Tibial artery (tissue), 4 donors: ENCODE measurements at regions not wholly inside any gene's neighbourhood (a gene's known extent, or its start where the extent isn't known, plus 50 kb on each side); places are given as distances from the start of the nearest gene placed in this dataset.

Experiments
- DNase-seq, 2 donors: peaks; one replicate each; pipeline ENCODE4 v3.0.0-alpha.2; 2019
- H3K27ac ChIP-seq, 2 donors: fragments of 200-600 bp; sonication (generic) in 1 of 2; 1 replicate in 1 of 2; 2 replicates in 1 of 2; pipeline ENCODE4 v1.5.1; 2018 to 2019; ENCODE audit warnings: mild to moderate bottlenecking in 1 of 2
- H3K27me3 ChIP-seq, 2 donors: fragments of 200-600 bp; sonication (generic) in 1 of 2; one replicate each; pipeline versions ENCODE4 v1.5.1 to v1.6.0; 2016 to 2019
- H3K36me3 ChIP-seq, 3 donors: fragments of 200-600 bp; sonication (generic) in 2 of 3; one replicate each; pipeline ENCODE4 v1.5.1; 2016 to 2019; ENCODE audit warnings: mild to moderate bottlenecking in 2 of 3
- H3K4me1 ChIP-seq, 4 donors: fragments of 200-600 bp; sonication (generic) in 2 of 4; 1 replicate in 3 of 4; 2 replicates in 1 of 4; pipeline ENCODE4 v1.5.1; 2016 to 2019
- H3K4me3 ChIP-seq, 2 donors: fragments of 200-600 bp; sonication (generic) in 1 of 2; 1 replicate in 1 of 2; 2 replicates in 1 of 2; pipeline ENCODE4 v1.5.1; 2018 to 2019; ENCODE audit warnings: mild to moderate bottlenecking in 2 of 2
- H3K9me3 ChIP-seq, 3 donors: fragments of 200-600 bp; sonication (generic) in 1 of 3; one replicate each; pipeline ENCODE4 v1.5.1; 2016 to 2019
- intact Hi-C: fragments of 100-400 bp; cut with DNase I; formaldehyde crosslinking; loops from one replicate; pipeline ENCODE4 v1.15.0; 2023; ENCODE audit warnings: low total_unique reads
- TF ChIP-seq, protein P1 (sequence below), 2 experiments: fragments of 200-600 bp in 1 of 2; fragments of 450-650 bp in 1 of 2; IDR thresholded peaks; one replicate each; pipeline ENCODE4 v1.5.1; 2017 to 2019; ENCODE audit warnings: antibody characterized with exemption in 2 of 2, mild to moderate bottlenecking in 1 of 2, moderate library complexity in 1 of 2

DNA sequence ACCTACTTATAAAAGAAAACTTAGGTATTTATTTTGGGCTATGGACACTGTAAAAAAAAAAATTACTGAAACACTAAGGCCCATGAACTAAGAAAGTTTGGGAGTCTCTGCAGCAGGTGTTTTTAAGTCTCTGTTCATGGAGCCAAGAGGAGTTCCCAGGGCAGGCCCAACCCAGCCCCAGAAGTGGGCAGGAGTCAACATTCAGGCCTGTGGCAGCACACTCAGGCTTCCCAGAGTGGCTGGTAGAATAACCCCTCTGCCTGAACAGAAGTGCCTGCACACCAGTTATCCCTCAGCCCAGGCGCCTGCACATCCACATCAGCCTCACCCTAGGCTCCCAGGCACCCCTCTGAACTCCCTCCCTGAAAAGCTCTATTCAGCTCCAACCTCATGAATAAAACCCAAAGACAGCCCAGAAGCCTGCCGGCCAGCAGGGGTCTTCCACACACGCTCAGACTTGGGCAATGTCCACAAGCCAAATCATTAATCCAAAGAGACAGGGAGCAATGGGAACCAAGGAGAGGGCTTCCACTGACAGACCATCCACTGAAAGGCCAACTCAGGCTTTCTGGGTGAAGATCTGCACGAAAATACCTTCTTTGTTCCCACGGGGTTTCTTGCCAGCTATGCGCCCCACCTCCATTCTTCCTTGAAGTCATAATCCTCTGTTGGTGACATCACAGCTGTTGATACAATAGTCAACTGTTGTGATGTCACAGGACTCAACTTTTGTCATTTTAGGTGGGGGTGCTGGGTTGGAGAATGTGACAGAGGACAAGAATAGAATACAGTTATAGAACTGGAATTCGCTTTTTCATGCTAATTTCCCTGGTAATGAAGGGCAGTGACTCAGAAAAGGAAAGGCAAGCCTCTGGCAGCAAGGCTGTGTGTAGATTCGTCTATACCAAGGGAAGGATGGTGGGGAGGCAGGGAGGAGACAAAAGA is 83.7 kb downstream of the RPL27A start:
- no peaks in the 10 kb centered on the region for H3K27me3 ChIP-seq
- TF ChIP-seq, protein P1, sequence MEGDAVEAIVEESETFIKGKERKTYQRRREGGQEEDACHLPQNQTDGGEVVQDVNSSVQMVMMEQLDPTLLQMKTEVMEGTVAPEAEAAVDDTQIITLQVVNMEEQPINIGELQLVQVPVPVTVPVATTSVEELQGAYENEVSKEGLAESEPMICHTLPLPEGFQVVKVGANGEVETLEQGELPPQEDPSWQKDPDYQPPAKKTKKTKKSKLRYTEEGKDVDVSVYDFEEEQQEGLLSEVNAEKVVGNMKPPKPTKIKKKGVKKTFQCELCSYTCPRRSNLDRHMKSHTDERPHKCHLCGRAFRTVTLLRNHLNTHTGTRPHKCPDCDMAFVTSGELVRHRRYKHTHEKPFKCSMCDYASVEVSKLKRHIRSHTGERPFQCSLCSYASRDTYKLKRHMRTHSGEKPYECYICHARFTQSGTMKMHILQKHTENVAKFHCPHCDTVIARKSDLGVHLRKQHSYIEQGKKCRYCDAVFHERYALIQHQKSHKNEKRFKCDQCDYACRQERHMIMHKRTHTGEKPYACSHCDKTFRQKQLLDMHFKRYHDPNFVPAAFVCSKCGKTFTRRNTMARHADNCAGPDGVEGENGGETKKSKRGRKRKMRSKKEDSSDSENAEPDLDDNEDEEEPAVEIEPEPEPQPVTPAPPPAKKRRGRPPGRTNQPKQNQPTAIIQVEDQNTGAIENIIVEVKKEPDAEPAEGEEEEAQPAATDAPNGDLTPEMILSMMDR (IDR thresholded peaks at IDR 0.05), result no peak
- intact Hi-C loops, result loop anchor here (10.0 kb wide), 1 partner anchor 62 kb away; no protein-coding TSS in a partner anchor
- no peaks in the 10 kb centered on the region for H3K36me3 ChIP-seq
- peak overlapping the region; percentile 62 to 84 for H3K27ac ChIP-seq
- H3K4me1 ChIP-seq, result peaks cover 0 to 80% (median 42%) of the 10 kb centered on the region in 4 donors
- H3K4me3 ChIP-seq, result no peak overlapping the region
- DNase-seq, result no peak
- no peaks in the 10 kb centered on the region for H3K9me3 ChIP-seq

DNA sequence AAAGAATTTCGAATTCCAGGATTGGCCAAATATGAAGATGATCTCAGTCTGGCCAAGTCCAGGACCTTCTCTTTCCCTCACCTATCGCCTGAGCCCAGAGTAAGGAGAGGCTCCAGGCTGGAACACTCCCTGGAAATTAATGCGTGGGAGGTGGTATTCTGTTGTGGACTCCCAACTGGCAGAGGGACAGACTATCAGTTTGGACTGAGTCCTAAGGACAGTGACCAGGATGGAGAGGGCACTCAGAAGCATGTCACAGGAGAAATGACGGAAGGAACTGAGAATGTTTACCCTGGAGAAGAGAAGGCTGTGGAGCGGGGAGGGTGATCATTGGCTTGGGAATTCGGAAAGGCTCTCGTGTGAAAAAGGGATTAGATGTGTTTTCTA is 84.4 kb downstream of the RPL27A start:
- no peak overlapping the region for H3K4me3 ChIP-seq
- TF ChIP-seq, protein P1 (IDR thresholded peaks at IDR 0.05), result no peak
- no peak for DNase-seq
- no peaks in the 10 kb centered on the region for H3K9me3 ChIP-seq
- no peaks in the 10 kb centered on the region for H3K27me3 ChIP-seq
- H3K36me3 ChIP-seq, result no peaks in the 10 kb centered on the region
- peak overlapping the region; percentile 62 to 84 for H3K27ac ChIP-seq
- intact Hi-C loops, result loop anchor here (10.0 kb wide), 1 partner anchor 62 kb away; no protein-coding TSS in a partner anchor
- H3K4me1 ChIP-seq, result peaks cover 0 to 81% (median 44%) of the 10 kb centered on the region in 4 donors

DNA sequence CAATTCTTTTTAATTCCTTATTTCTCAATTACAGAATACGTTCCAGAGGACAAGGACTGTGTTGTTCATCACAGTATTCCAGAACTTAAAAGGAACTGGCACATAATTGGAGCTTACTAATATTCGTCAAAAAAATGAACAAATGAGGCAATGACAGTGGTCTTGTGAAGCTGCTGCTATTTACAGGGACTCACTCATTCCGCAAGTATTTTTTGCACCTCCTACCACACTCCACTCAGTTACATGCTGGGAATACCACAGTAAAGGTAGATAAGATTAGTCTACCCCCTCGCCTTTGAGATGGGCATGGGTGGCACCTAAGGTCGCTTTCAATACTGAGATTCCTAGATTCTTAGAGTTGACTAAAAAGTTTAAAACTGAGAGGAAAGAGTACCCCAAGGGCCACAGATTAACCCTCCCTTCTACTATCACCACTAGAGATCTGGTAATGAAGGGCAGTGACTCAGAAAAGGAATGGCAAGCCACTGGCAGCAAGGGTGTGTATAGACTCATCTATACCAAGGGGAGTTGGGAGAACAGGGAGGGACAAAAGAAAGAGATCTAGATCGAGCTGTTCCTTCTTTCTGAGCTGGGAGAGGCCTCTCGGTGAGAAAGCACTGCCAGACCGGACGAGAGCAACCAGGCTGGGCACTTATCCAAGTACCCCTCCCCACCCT is 85.0 kb downstream of the RPL27A start:
- Histone ChIP-seq H3K27me3 (no peaks in the 10 kb centered on the region), H3K4me1 (peaks cover 0 to 84% (median 49%) of the 10 kb centered on the region in 4 donors), H3K4me3 (no peak overlapping the region), H3K9me3 (no peaks in the 10 kb centered on the region), H3K27ac (peak overlapping the region; percentile 62 to 84), H3K36me3 (no peaks in the 10 kb centered on the region)
- intact Hi-C loops, result loop anchor here (10.0 kb wide), 1 partner anchor 63 kb away; no protein-coding TSS in a partner anchor
- TF ChIP-seq, protein P1 (IDR thresholded peaks at IDR 0.05), result no peak
- DNase-seq, result no peak

DNA sequence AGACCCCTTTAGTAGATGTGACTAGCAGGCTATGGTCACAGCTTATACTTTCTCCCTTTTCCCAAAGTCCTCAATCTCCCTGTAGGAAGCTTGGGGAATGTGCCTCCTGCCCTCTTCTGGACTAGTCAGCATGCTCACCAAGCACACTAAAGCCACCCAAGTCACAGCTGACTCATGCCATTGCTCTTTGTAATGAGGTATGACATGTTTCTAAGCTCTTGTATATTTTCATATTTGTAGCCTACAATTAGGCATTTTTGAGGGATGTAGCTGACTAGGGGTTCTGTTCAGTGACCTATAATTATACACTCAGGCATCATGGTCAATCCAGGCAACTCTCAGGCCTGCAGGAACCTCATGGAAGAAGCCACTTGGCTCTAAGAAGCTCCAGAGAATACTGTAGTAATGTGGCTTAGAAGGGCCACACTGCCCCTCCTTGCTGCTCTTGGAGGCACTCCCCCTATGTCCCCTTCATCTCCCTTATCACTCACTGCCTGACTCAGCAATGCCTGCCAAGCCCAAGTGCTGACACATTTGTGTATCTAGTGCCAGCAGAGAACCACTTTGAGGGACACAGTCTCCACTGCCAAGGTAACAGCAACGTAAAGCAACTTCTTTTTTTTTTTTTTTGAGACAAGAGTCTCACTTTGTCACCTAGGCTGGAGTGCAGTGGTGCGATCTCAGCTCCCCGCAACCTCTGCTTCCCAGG is 86.2 kb downstream of the RPL27A start:
- Histone ChIP-seq H3K4me3 (no peak overlapping the region), H3K9me3 (no peaks in the 10 kb centered on the region), H3K27ac (peak overlapping the region; percentile 62 to 84), H3K27me3 (no peaks in the 10 kb centered on the region), H3K36me3 (no peaks in the 10 kb centered on the region), H3K4me1 (peaks cover 0 to 95% (median 60%) of the 10 kb centered on the region in 4 donors)
- DNase-seq, result peak; percentile 51 to 80
- intact Hi-C loops, result loop anchor here (10.0 kb wide), 1 partner anchor 64 kb away; no protein-coding TSS in a partner anchor
- TF ChIP-seq, protein P1 (IDR thresholded peaks at IDR 0.05), result peak; percentile 39 to 40
